ENCODE measurements at regions not wholly inside any gene's neighbourhood (a gene's known extent, or its start where the extent isn't known, plus 50 kb on each side); places are given as distances from the start of the nearest gene placed in this dataset.

DNA sequence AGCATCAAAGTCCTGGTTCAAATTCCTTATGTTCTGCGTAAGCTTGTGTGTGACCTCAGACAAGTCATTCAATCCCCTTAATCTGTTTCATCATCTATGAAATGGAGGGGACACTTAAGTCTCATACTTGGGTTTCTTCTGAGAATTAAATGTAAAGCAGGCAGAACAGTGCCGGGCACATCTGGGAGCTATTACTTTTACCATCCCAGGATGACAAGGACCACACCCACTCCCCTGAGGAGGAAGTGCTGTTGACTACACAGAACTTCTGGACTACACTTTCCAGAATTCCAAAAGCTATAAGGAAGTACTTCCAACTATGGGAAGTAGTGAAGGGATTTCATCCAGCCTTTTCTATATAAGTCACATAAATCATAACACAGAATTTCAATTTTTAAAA lies 294.9 kb downstream of the IPMK start:
- TF ChIP-seq POLR2AphosphoS5 (IDR thresholded peaks at IDR 0.05; ENCODE audit: low read depth, low read length): no peak
- no peak for TF ChIP-seq TCF7L2 (IDR thresholded peaks at IDR 0.05; ENCODE audit: low read depth, low read length)
- no peak for TF ChIP-seq REST (IDR thresholded peaks at IDR 0.05; ENCODE audit: insufficient read depth in 1 of 2, low read depth in 2 of 2, low read length in 1 of 2)
- TF ChIP-seq, protein P1, sequence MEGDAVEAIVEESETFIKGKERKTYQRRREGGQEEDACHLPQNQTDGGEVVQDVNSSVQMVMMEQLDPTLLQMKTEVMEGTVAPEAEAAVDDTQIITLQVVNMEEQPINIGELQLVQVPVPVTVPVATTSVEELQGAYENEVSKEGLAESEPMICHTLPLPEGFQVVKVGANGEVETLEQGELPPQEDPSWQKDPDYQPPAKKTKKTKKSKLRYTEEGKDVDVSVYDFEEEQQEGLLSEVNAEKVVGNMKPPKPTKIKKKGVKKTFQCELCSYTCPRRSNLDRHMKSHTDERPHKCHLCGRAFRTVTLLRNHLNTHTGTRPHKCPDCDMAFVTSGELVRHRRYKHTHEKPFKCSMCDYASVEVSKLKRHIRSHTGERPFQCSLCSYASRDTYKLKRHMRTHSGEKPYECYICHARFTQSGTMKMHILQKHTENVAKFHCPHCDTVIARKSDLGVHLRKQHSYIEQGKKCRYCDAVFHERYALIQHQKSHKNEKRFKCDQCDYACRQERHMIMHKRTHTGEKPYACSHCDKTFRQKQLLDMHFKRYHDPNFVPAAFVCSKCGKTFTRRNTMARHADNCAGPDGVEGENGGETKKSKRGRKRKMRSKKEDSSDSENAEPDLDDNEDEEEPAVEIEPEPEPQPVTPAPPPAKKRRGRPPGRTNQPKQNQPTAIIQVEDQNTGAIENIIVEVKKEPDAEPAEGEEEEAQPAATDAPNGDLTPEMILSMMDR (IDR thresholded peaks at IDR 0.05): no peak
- no peak for TF ChIP-seq SIN3A (IDR thresholded peaks at IDR 0.05; ENCODE audit: borderline replicate concordance, insufficient read depth, low read depth, low read length)

GRCh38 chr10:57968328-57969016 lies 299.2 kb downstream of the IPMK start:
- TF ChIP-seq TCF7L2 (IDR thresholded peaks at IDR 0.05; ENCODE audit: low read depth, low read length) (no peak), POLR2AphosphoS5 (IDR thresholded peaks at IDR 0.05; ENCODE audit: low read depth, low read length) (no peak), REST (IDR thresholded peaks at IDR 0.05; ENCODE audit: insufficient read depth in 1 of 2, low read depth in 2 of 2, low read length in 1 of 2) (no peak)
- POLR2A ChIA-PET: no interaction called here
- H3K4me3 ChIP-seq (ENCODE audit: low read depth in 2 of 2, low read length in 2 of 2): no peak overlapping the region
- ATAC-seq (peak; percentile 45; the same call in 1 of the 2 replicates), DNase-seq (ENCODE audit: low read depth, low spot score) (no peak)
- no peaks in the 10 kb centered on the region for H3K27me3 ChIP-seq (ENCODE audit: control insufficient read depth, insufficient read depth, low read length)
- no peak overlapping the region for H3K27ac ChIP-seq (ENCODE audit: low read length)
- no peaks in the 10 kb centered on the region for H3K9me3 ChIP-seq (ENCODE audit: control insufficient read depth, insufficient read depth, low read depth, low read length)
- H3K4me1 ChIP-seq (ENCODE audit: control insufficient read depth, insufficient read depth, low read length): no peaks in the 10 kb centered on the region
- intact Hi-C loops (cut with micrococcal nuclease; ENCODE audit: unreplicated experiment): no loop called here
- CTCF ChIA-PET: no interaction called here
- BruUV-seq (replicated peaks): no TSS peak
- no peaks in the 10 kb centered on the region for H3K36me3 ChIP-seq (ENCODE audit: control insufficient read depth, insufficient read depth, low read length)
- in situ Hi-C loops (cut with HindIII; ENCODE audit: low pct_unique_long_range_greater_than_20kb, low sequenced_read_pairs): no loop called here

More for the DNA sequence above, 294.9 kb downstream of the IPMK start:
- intact Hi-C loops (cut with micrococcal nuclease; ENCODE audit: unreplicated experiment): no loop called here
- in situ Hi-C loops (cut with HindIII; ENCODE audit: low pct_unique_long_range_greater_than_20kb, low sequenced_read_pairs): no loop called here
- no peak for DNase-seq (ENCODE audit: low read depth, low spot score)
- BruUV-seq (replicated peaks): no TSS peak
- no peaks in the 10 kb centered on the region for H3K36me3 ChIP-seq (ENCODE audit: control insufficient read depth, insufficient read depth, low read length)
- no peaks in the 10 kb centered on the region for H3K27me3 ChIP-seq (ENCODE audit: control insufficient read depth, insufficient read depth, low read length)
- no peak for ATAC-seq
- H3K4me3 ChIP-seq (ENCODE audit: low read depth in 2 of 2, low read length in 2 of 2): no peak overlapping the region
- CTCF ChIA-PET: no interaction called here
- no peaks in the 10 kb centered on the region for H3K4me1 ChIP-seq (ENCODE audit: control insufficient read depth, insufficient read depth, low read length)
- no peak overlapping the region for H3K27ac ChIP-seq (ENCODE audit: low read length)
- POLR2A ChIA-PET: no interaction called here
- H3K9me3 ChIP-seq (ENCODE audit: control insufficient read depth, insufficient read depth, low read depth, low read length): no peaks in the 10 kb centered on the region

Measured in Panc1 (cell line).